ENCODE measurements at regions not wholly inside any gene's neighbourhood (a gene's known extent, or its start where the extent isn't known, plus 50 kb on each side); places are given as distances from the start of the nearest gene placed in this dataset.

DNA sequence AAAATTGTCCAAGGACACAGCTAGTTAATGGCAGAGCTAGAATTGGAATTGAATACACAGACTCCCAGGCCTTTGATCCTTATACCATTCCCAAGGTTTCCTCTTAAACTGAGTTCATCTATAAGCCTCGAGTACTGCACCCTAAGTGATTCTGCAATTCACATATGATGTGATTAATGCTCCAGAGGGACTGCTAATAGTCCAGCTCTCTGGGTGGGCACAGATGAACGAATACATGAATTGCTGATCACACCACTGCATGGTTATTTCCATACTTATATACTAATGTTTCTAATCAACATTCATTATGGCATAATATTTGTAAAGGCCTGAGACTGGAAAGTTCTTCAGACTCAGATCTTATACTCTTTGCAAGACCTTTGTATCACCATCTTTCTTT is 101.8 kb downstream of the NUFIP1 start:
- Histone ChIP-seq H3K4me3 (ENCODE audit: low read length) (no peak overlapping the region), H4K5ac (ENCODE audit: low read length) (no peak overlapping the region)
- no peak for DNase-seq

DNA sequence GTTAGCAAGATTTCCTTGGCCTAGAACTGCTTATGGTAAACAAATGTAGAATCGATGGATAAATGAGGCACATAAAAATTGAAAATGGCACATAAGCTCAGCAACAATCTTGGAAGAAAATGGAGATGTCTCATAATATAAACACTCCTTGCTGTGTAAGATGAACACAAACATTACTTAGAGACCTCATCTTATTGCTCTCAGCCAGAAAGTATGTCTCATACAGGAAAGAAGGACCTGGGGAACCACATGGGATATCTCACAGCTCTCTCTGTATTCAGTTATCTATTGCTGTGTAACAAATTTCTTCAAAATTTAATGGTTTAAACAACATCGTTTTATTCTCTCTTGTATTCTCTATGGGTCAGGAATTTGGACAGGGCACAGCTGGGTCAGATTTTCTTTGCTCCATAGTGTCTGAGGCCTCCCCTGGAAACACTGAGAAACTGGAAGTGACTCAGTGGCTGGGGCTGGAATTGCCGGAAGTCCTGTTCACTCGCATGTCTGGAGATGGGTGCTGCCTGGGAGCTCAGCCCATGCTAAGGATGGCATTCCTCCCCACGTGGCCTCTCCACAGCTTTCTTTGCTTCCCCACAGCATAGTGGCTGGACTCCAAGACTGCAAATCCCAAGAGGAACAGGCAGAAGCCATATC is 105.1 kb downstream of the NUFIP1 start:
- Histone ChIP-seq H4K5ac (ENCODE audit: low read length) (no peak overlapping the region), H3K23ac (ENCODE audit: low read length) (no peak overlapping the region), H2BK5ac (ENCODE audit: low read length) (no peak overlapping the region), H2BK15ac (replicated peaks; ENCODE audit: low read depth) (no peak overlapping the region), H3K4ac (ENCODE audit: low read depth, low read length) (no peak overlapping the region), H3K27ac (ENCODE audit: low read depth, low read length) (no peak overlapping the region), H3K4me3 (ENCODE audit: low read length) (no peak overlapping the region), H2AK5ac (ENCODE audit: low read length) (no peak overlapping the region), H3K27me3 (ENCODE audit: insufficient read depth, low read length, poor library complexity) (no peaks in the 10 kb centered on the region), H3K4me2 (ENCODE audit: low read length) (no peak overlapping the region), H3K4me1 (ENCODE audit: control insufficient read depth, low read depth, low read length) (no peaks in the 10 kb centered on the region), H3K56ac (ENCODE audit: low read length) (no peak overlapping the region), H3K79me2 (ENCODE audit: control insufficient read depth, insufficient read depth, low read length) (no peaks in the 10 kb centered on the region), H4K8ac (ENCODE audit: low read depth, low read length) (no peak overlapping the region), H3K79me1 (ENCODE audit: low read length) (no peaks in the 10 kb centered on the region), H3K18ac (ENCODE audit: low read length) (no peak overlapping the region), H2BK120ac (ENCODE audit: low read depth, low read length) (no peak overlapping the region), H3K36me3 (ENCODE audit: control insufficient read depth, insufficient read depth, low read length) (no peaks in the 10 kb centered on the region), H3K9ac (ENCODE audit: low read length) (no peak overlapping the region)
- no peak for DNase-seq
- WGBS (ENCODE audit: extremely low coverage, insufficient coverage, low lambda C conversion rate), result no CpG with 5 or more reads among the region's 5 CpGs

More for the DNA sequence above, 101.8 kb downstream of the NUFIP1 start:
- Histone ChIP-seq H3K23ac (ENCODE audit: low read length) (no peak overlapping the region), H3K18ac (ENCODE audit: low read length) (no peak overlapping the region), H3K79me1 (ENCODE audit: low read length) (no peaks in the 10 kb centered on the region), H3K56ac (ENCODE audit: low read length) (no peak overlapping the region), H3K27me3 (ENCODE audit: insufficient read depth, low read length, poor library complexity) (no peaks in the 10 kb centered on the region), H3K4me1 (ENCODE audit: control insufficient read depth, low read depth, low read length) (no peaks in the 10 kb centered on the region), H3K4ac (ENCODE audit: low read depth, low read length) (no peak overlapping the region), H2AK5ac (ENCODE audit: low read length) (no peak overlapping the region), H4K8ac (ENCODE audit: low read depth, low read length) (no peak overlapping the region), H3K79me2 (ENCODE audit: control insufficient read depth, insufficient read depth, low read length) (no peaks in the 10 kb centered on the region), H3K4me2 (ENCODE audit: low read length) (no peak overlapping the region), H2BK5ac (ENCODE audit: low read length) (no peak overlapping the region), H2BK15ac (replicated peaks; ENCODE audit: low read depth) (no peak overlapping the region), H3K9ac (ENCODE audit: low read length) (no peak overlapping the region), H3K27ac (ENCODE audit: low read depth, low read length) (no peak overlapping the region), H3K36me3 (ENCODE audit: control insufficient read depth, insufficient read depth, low read length) (no peaks in the 10 kb centered on the region), H2BK120ac (ENCODE audit: low read depth, low read length) (no peak overlapping the region)
- WGBS (ENCODE audit: extremely low coverage, insufficient coverage, low lambda C conversion rate), result no CpG with 5 or more reads among the region's 2 CpGs

DNA sequence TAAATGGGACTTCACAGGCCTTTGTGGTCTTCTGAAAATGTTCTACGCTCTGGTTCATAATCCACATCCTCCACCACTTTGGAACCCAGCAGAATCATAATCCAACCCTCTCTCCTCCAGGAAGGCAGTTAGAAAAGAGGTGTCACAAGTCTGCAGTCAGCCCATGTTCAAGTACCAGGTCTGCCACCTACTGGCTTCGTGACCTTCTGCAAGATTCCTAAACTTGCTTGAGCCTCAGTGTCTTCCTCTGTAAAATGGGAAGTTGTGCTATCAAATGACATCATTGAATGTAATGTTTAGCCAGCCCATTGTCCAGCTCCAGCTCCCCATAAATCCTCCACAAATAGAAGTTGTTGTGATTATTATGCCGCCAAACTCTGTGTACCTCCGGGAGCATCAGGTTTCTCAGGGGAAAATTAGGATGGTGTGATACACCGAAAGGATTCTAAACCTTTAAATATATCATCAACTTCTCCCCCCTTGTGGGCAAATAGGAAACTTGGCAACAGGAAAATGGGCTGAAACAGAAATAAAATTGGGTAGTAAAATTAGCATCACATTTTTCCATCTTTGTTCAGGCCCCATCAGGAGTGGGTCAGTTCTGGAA is 109.7 kb downstream of the NUFIP1 start:
- Histone ChIP-seq H2BK120ac (ENCODE audit: low read depth, low read length) (no peak overlapping the region), H3K56ac (ENCODE audit: low read length) (no peak overlapping the region), H3K9ac (ENCODE audit: low read length) (no peak overlapping the region), H3K79me1 (ENCODE audit: low read length) (no peaks in the 10 kb centered on the region), H4K5ac (ENCODE audit: low read length) (no peak overlapping the region), H3K4ac (ENCODE audit: low read depth, low read length) (no peak overlapping the region), H2AK5ac (ENCODE audit: low read length) (no peak overlapping the region), H2BK5ac (ENCODE audit: low read length) (no peak overlapping the region), H3K4me3 (ENCODE audit: low read length) (no peak overlapping the region), H3K79me2 (ENCODE audit: control insufficient read depth, insufficient read depth, low read length) (no peaks in the 10 kb centered on the region), H3K23ac (ENCODE audit: low read length) (no peak overlapping the region), H4K8ac (ENCODE audit: low read depth, low read length) (no peak overlapping the region), H3K18ac (ENCODE audit: low read length) (no peak overlapping the region), H2BK15ac (replicated peaks; ENCODE audit: low read depth) (no peak overlapping the region), H3K4me2 (ENCODE audit: low read length) (no peak overlapping the region), H3K36me3 (ENCODE audit: control insufficient read depth, insufficient read depth, low read length) (no peaks in the 10 kb centered on the region), H3K4me1 (ENCODE audit: control insufficient read depth, low read depth, low read length) (no peaks in the 10 kb centered on the region), H3K27me3 (ENCODE audit: insufficient read depth, low read length, poor library complexity) (no peaks in the 10 kb centered on the region), H3K27ac (ENCODE audit: low read depth, low read length) (no peak overlapping the region)
- DNase-seq, result peak; percentile 67
- no CpG with 5 or more reads among the region's 5 CpGs for WGBS (ENCODE audit: extremely low coverage, insufficient coverage, low lambda C conversion rate)

DNA sequence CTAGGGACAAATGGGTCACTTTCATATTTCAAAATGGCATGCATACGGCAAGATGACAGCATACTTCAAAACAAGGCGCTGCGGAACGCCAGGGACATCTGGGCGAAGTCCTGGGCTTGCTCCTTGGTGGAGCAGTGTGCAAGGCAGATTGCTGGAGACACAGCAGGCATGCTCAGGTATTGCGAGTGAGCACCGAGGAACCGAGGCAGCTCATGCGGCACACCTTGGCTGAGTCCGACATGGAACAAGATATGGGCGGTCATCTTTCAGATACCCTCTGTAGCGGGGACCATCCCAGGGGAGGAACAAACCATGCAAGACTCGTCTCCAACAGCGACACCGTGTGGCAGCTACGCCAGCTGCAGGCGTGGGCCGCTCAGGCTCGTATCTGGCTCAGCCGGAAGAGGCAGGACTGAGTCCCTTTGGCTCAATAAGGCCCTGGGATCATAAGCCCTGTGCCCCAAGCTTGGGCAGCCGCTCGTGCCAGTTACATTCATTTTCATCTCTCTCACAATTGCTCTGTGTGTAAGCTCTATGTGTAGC is 112.4 kb downstream of the NUFIP1 start:
- Histone ChIP-seq H3K4me1 (ENCODE audit: control insufficient read depth, low read depth, low read length) (no peaks in the 10 kb centered on the region), H3K56ac (ENCODE audit: low read length) (no peak overlapping the region), H3K36me3 (ENCODE audit: control insufficient read depth, insufficient read depth, low read length) (no peaks in the 10 kb centered on the region), H3K27me3 (ENCODE audit: insufficient read depth, low read length, poor library complexity) (no peaks in the 10 kb centered on the region), H3K79me1 (ENCODE audit: low read length) (no peaks in the 10 kb centered on the region), H2AK5ac (ENCODE audit: low read length) (no peak overlapping the region), H3K4me2 (ENCODE audit: low read length) (no peak overlapping the region), H2BK120ac (ENCODE audit: low read depth, low read length) (no peak overlapping the region), H2BK5ac (ENCODE audit: low read length) (no peak overlapping the region), H4K5ac (ENCODE audit: low read length) (no peak overlapping the region), H4K8ac (ENCODE audit: low read depth, low read length) (no peak overlapping the region), H3K27ac (ENCODE audit: low read depth, low read length) (no peak overlapping the region), H2BK15ac (replicated peaks; ENCODE audit: low read depth) (no peak overlapping the region), H3K79me2 (ENCODE audit: control insufficient read depth, insufficient read depth, low read length) (no peaks in the 10 kb centered on the region), H3K23ac (ENCODE audit: low read length) (no peak overlapping the region), H3K9ac (ENCODE audit: low read length) (no peak overlapping the region), H3K4me3 (ENCODE audit: low read length) (no peak overlapping the region), H3K18ac (ENCODE audit: low read length) (no peak overlapping the region), H3K4ac (ENCODE audit: low read depth, low read length) (no peak overlapping the region)
- DNase-seq, result peak; percentile 70
- no CpG with 5 or more reads among the region's 22 CpGs for WGBS (ENCODE audit: extremely low coverage, insufficient coverage, low lambda C conversion rate)

- Histone ChIP-seq H3K56ac (ENCODE audit: low read length) (no peak overlapping the region), H4K8ac (ENCODE audit: low read depth, low read length) (no peak overlapping the region), H3K27me3 (ENCODE audit: insufficient read depth, low read length, poor library complexity) (no peaks in the 10 kb centered on the region), H3K4me3 (ENCODE audit: low read length) (no peak overlapping the region), H3K9ac (ENCODE audit: low read length) (no peak overlapping the region), H3K23ac (ENCODE audit: low read length) (no peak overlapping the region), H3K4me1 (ENCODE audit: control insufficient read depth, low read depth, low read length) (no peaks in the 10 kb centered on the region), H3K36me3 (ENCODE audit: control insufficient read depth, insufficient read depth, low read length) (no peaks in the 10 kb centered on the region), H2BK120ac (ENCODE audit: low read depth, low read length) (no peak overlapping the region), H2BK15ac (replicated peaks; ENCODE audit: low read depth) (no peak overlapping the region), H3K79me1 (ENCODE audit: low read length) (no peaks in the 10 kb centered on the region), H3K27ac (ENCODE audit: low read depth, low read length) (no peak overlapping the region), H4K5ac (ENCODE audit: low read length) (no peak overlapping the region), H3K79me2 (ENCODE audit: control insufficient read depth, insufficient read depth, low read length) (no peaks in the 10 kb centered on the region), H2AK5ac (ENCODE audit: low read length) (no peak overlapping the region), H2BK5ac (ENCODE audit: low read length) (no peak overlapping the region), H3K4me2 (ENCODE audit: low read length) (no peak overlapping the region), H3K4ac (ENCODE audit: low read depth, low read length) (no peak overlapping the region), H3K18ac (ENCODE audit: low read length) (no peak overlapping the region)
- DNase-seq, result no peak
- WGBS (ENCODE audit: extremely low coverage, insufficient coverage, low lambda C conversion rate), result no CpG with 5 or more reads among the region's 8 CpGs
Observed at GRCh38 chr13:44874886-44875630, 114.2 kb downstream of the NUFIP1 start.
